ENCODE measurements at regions not wholly inside any gene's neighbourhood (a gene's known extent, or its start where the extent isn't known, plus 50 kb on each side); places are given as distances from the start of the nearest gene placed in this dataset.

- Histone ChIP-seq H3K36me3 (replicated peaks in 1 of 2; ENCODE audit: control insufficient read depth in 1 of 2, insufficient read depth in 2 of 2, low read length in 1 of 2) (no peaks in the 10 kb centered on the region), H3K4me1 (ENCODE audit: control insufficient read depth in 1 of 2, insufficient read depth in 2 of 2, low read depth in 1 of 2, low read length in 1 of 2) (no peaks in the 10 kb centered on the region), H3K9ac (no peak overlapping the region), H3K4me3 (ENCODE audit: low read depth in 2 of 2, low read length in 1 of 2) (no peak overlapping the region), H3K4me2 (no peak overlapping the region), H2AFZ (ENCODE audit: low read depth) (no peak overlapping the region), H3K9me2 (no peaks in the 10 kb centered on the region), H3K27ac (ENCODE audit: low read depth in 2 of 2, low read length in 1 of 2) (no peak overlapping the region), H4K20me1 (ENCODE audit: insufficient read depth) (no peaks in the 10 kb centered on the region), H3F3A (replicated peaks; ENCODE audit: insufficient read depth) (peaks cover 2% of the 10 kb centered on the region), H3K79me2 (ENCODE audit: insufficient read depth) (no peaks in the 10 kb centered on the region), H3K27me3 (ENCODE audit: insufficient read depth) (no peaks in the 10 kb centered on the region), H3K9me3 (no peaks in the 10 kb centered on the region)
- ChIA-PET POLR2A (no interaction called here), CTCF (no interaction called here)
- 49% methylated on average over 2 of the region's 2 CpGs for WGBS (ENCODE audit: low lambda C conversion rate)
- no peak for DNase-seq
- no peak for TF ChIP-seq SMC3 (IDR thresholded peaks at IDR 0.05; ENCODE audit: low read depth, low read length)
- TF ChIP-seq CHD2 (IDR thresholded peaks at IDR 0.05; ENCODE audit: low read length, partially characterized antibody), result no peak
- TF ChIP-seq PBX3 (IDR thresholded peaks at IDR 0.05), result no peak
- TF ChIP-seq FOXM1 (IDR thresholded peaks at IDR 0.05; ENCODE audit: low read depth), result no peak
- TF ChIP-seq NFIC (IDR thresholded peaks at IDR 0.05; ENCODE audit: borderline replicate concordance), result no peak
- no peak for TF ChIP-seq ELF1 (IDR thresholded peaks at IDR 0.05)
- no peak for TF ChIP-seq RCOR1 (IDR thresholded peaks at IDR 0.05; ENCODE audit: low read length)
Measured at GRCh38 chr1:87218618-87219017, 110.1 kb upstream of the LMO4 start.

GRCh38 chr1:87219141-87219540 lies 109.5 kb upstream of the LMO4 start:
- no peaks in the 10 kb centered on the region for H3K27me3 ChIP-seq (ENCODE audit: insufficient read depth)
- POLR2A ChIA-PET, result no interaction called here
- DNase-seq, result no peak
- H3F3A ChIP-seq (replicated peaks; ENCODE audit: insufficient read depth), result peaks cover 7% of the 10 kb centered on the region
- WGBS (ENCODE audit: low lambda C conversion rate), result no CpG with 5 or more reads among the region's 1 CpG
- CTCF ChIA-PET, result no interaction called here
- H3K27ac ChIP-seq (ENCODE audit: low read depth in 2 of 2, low read length in 1 of 2), result no peak overlapping the region
- no peak overlapping the region for H2AFZ ChIP-seq (ENCODE audit: low read depth)
- H3K4me3 ChIP-seq (ENCODE audit: low read depth in 2 of 2, low read length in 1 of 2), result no peak overlapping the region
- no peak for TF ChIP-seq CHD2 (IDR thresholded peaks at IDR 0.05; ENCODE audit: low read length, partially characterized antibody)
- no peak for TF ChIP-seq ZBTB33 (IDR thresholded peaks at IDR 0.05; ENCODE audit: borderline replicate concordance, low read depth)
- TF ChIP-seq CTCF (IDR thresholded peaks at IDR 0.05), result no peak
- no peak overlapping the region for H3K4me2 ChIP-seq
- no peaks in the 10 kb centered on the region for H3K4me1 ChIP-seq (ENCODE audit: control insufficient read depth in 1 of 2, insufficient read depth in 2 of 2, low read depth in 1 of 2, low read length in 1 of 2)
- no peaks in the 10 kb centered on the region for H3K9me2 ChIP-seq
- H3K79me2 ChIP-seq (ENCODE audit: insufficient read depth), result no peaks in the 10 kb centered on the region
- H3K9me3 ChIP-seq, result no peaks in the 10 kb centered on the region
- no peak overlapping the region for H3K9ac ChIP-seq
- H3K36me3 ChIP-seq (replicated peaks in 1 of 2; ENCODE audit: control insufficient read depth in 1 of 2, insufficient read depth in 2 of 2, low read length in 1 of 2), result no peaks in the 10 kb centered on the region
- H4K20me1 ChIP-seq (ENCODE audit: insufficient read depth), result no peaks in the 10 kb centered on the region

All from SK-N-SH (cell line).